Vagina (tissue), 2 donors: ENCODE measurements at regions not wholly inside any gene's neighbourhood (a gene's known extent, or its start where the extent isn't known, plus 50 kb on each side); places are given as distances from the start of the nearest gene placed in this dataset.

Experiments used
- POLR2AphosphoS5 ChIP-seq, 2 donors: sonication (generic); formaldehyde crosslinking; IDR thresholded peaks; one replicate each; pipeline ENCODE4 v1.9.0; 2017; ENCODE audit warnings: antibody characterized with exemption in 2 of 2, mild to moderate bottlenecking in 2 of 2, low read depth in 1 of 2; ENCODE audit not compliant: insufficient read depth in 1 of 2
- TF ChIP-seq, protein P1 (sequence below), 3 experiments: fragments of 450-650 bp in 2 of 3; fragments of 200-600 bp in 1 of 3; sonication (generic) in 1 of 3; IDR thresholded peaks; one replicate each; pipeline ENCODE4 v1.5.1; 2017 to 2019; ENCODE audit warnings: antibody characterized with exemption in 3 of 3, mild to moderate bottlenecking in 2 of 3, moderate library complexity in 2 of 3

DNA sequence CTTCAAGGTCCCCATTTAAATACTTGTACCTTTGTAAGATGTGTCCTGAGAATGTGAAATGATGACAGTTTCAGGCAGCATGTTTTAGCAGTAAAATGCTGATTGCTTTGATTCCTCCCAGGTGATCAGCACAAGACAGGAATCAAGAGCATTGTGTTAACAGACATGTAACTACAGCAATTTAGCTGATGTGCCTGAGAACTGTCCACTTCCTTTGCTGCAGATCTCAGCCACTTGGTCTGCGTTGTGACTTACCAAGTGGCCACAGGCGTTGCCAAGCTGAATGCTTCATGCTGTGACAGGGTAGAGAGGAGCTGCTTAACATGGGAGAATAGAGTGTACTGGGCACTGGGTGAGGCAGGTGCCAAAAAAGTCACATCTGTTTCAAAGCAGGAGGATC, 767.0 kb upstream of the POU3F2 start:
- TF ChIP-seq, protein P1, sequence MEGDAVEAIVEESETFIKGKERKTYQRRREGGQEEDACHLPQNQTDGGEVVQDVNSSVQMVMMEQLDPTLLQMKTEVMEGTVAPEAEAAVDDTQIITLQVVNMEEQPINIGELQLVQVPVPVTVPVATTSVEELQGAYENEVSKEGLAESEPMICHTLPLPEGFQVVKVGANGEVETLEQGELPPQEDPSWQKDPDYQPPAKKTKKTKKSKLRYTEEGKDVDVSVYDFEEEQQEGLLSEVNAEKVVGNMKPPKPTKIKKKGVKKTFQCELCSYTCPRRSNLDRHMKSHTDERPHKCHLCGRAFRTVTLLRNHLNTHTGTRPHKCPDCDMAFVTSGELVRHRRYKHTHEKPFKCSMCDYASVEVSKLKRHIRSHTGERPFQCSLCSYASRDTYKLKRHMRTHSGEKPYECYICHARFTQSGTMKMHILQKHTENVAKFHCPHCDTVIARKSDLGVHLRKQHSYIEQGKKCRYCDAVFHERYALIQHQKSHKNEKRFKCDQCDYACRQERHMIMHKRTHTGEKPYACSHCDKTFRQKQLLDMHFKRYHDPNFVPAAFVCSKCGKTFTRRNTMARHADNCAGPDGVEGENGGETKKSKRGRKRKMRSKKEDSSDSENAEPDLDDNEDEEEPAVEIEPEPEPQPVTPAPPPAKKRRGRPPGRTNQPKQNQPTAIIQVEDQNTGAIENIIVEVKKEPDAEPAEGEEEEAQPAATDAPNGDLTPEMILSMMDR (IDR thresholded peaks at IDR 0.05) = no peak
- no peak for TF ChIP-seq POLR2AphosphoS5 (IDR thresholded peaks at IDR 0.05; ENCODE audit: insufficient read depth in 1 of 2, low read depth in 1 of 2)
